ENCODE measurements at regions not wholly inside any gene's neighbourhood (a gene's known extent, or its start where the extent isn't known, plus 50 kb on each side); places are given as distances from the start of the nearest gene placed in this dataset.

- no peak for DNase-seq
- intact Hi-C loops (cut with DNase I) = no loop called here
- H3K36me3 ChIP-seq (replicated peaks in 1 of 2) = no peaks in the 10 kb centered on the region
- no peak for TF ChIP-seq CTCF (IDR thresholded peaks at IDR 0.05)
- no peak for TF ChIP-seq POLR2A (IDR thresholded peaks at IDR 0.05)
- H3K4me1 ChIP-seq (replicated peaks in 1 of 2) = no peaks in the 10 kb centered on the region
- no peaks in the 10 kb centered on the region for H3K27me3 ChIP-seq
- H3K27ac ChIP-seq = no peak overlapping the region
- H3K4me3 ChIP-seq = no peak overlapping the region
- no peaks in the 10 kb centered on the region for H3K9me3 ChIP-seq (replicated peaks in 1 of 3)
- 54 to 81% (median 70%) methylated on average over 5 to 10 of the region's 10 CpGs for WGBS, 4 donors
Observed at GRCh38 chr19:28292822-28293500, 920.0 kb downstream of the UQCRFS1 start.

- no peaks in the 10 kb centered on the region for H3K27me3 ChIP-seq
- TF ChIP-seq CTCF (IDR thresholded peaks at IDR 0.05) (no peak), POLR2A (IDR thresholded peaks at IDR 0.05) (no peak)
- H3K36me3 ChIP-seq (replicated peaks in 1 of 2) = no peaks in the 10 kb centered on the region
- 61 to 89% (median 83%) methylated on average over 4 of the region's 4 CpGs for WGBS, 4 donors
- no peak overlapping the region for H3K4me3 ChIP-seq
- no peaks in the 10 kb centered on the region for H3K9me3 ChIP-seq (replicated peaks in 1 of 3)
- no peak for DNase-seq
- no peaks in the 10 kb centered on the region for H3K4me1 ChIP-seq (replicated peaks in 1 of 2)
- intact Hi-C loops (cut with DNase I) = no loop called here
- H3K27ac ChIP-seq = no peak overlapping the region
Observed at GRCh38 chr19:28291874-28292273, 921.1 kb downstream of the UQCRFS1 start.

- intact Hi-C loops (cut with DNase I) = no loop called here
- Histone ChIP-seq H3K9me3 (replicated peaks in 1 of 3) (no peaks in the 10 kb centered on the region), H3K27ac (no peak overlapping the region), H3K4me1 (replicated peaks in 1 of 2) (no peaks in the 10 kb centered on the region), H3K4me3 (no peak overlapping the region), H3K36me3 (replicated peaks in 1 of 2) (no peaks in the 10 kb centered on the region), H3K27me3 (no peaks in the 10 kb centered on the region)
- TF ChIP-seq CTCF (IDR thresholded peaks at IDR 0.05) (no peak), POLR2A (IDR thresholded peaks at IDR 0.05) (no peak)
- no peak for DNase-seq
- 52 to 66% (median 60%) methylated on average over 3 of the region's 3 CpGs for WGBS, 4 donors
Observed at GRCh38 chr19:28290963-28291657, 921.8 kb downstream of the UQCRFS1 start.

- DNase-seq = peak in 1 of 7 donors; percentile 8
- intact Hi-C loops (cut with DNase I) = no loop called here
- no peak overlapping the region for H3K27ac ChIP-seq
- no peaks in the 10 kb centered on the region for H3K4me1 ChIP-seq (replicated peaks in 1 of 2)
- 35 to 49% (median 44%) methylated on average over 8 to 9 of the region's 9 CpGs for WGBS, 4 donors
- H3K9me3 ChIP-seq (replicated peaks in 1 of 3) = no peaks in the 10 kb centered on the region
- no peak overlapping the region for H3K4me3 ChIP-seq
- no peaks in the 10 kb centered on the region for H3K27me3 ChIP-seq
- TF ChIP-seq POLR2A (IDR thresholded peaks at IDR 0.05) (no peak), CTCF (IDR thresholded peaks at IDR 0.05) (no peak)
- H3K36me3 ChIP-seq (replicated peaks in 1 of 2) = no peaks in the 10 kb centered on the region
Observed at GRCh38 chr19:28289295-28290063, 923.5 kb downstream of the UQCRFS1 start.
